HL-60 (cell line): ENCODE measurements at regions not wholly inside any gene's neighbourhood (a gene's known extent, or its start where the extent isn't known, plus 50 kb on each side); places are given as distances from the start of the nearest gene placed in this dataset.

Experiments
- DNase-seq, 2 experiments: peaks; one replicate each; pipeline ENCODE4 v3.0.0-alpha.2; 2010 to 2020; ENCODE audit warnings: low read depth in 1 of 2, low spot score in 1 of 2
- H3K27ac ChIP-seq: fragments of 250-450 bp; sonication (Bioruptor Pico); replicated peaks from 2 replicates; pipeline ENCODE4 v1.5.1; 2020; ENCODE audit warnings: mild to moderate bottlenecking, moderate library complexity
- H3K27me3 ChIP-seq: fragments of 250-450 bp; sonication (Bioruptor Pico); 2 replicates; pipeline ENCODE4 v1.5.1; 2021; ENCODE audit warnings: mild to moderate bottlenecking, moderate library complexity; ENCODE audit not compliant: insufficient read depth, poor library complexity, severe bottlenecking
- H3K4me3 ChIP-seq: replicated peaks from 2 replicates; pipeline ENCODE4 v1.5.1; 2011; ENCODE audit warnings: mild to moderate bottlenecking, control low read depth, low read length; ENCODE audit not compliant: insufficient read depth
- GABPA ChIP-seq: IDR thresholded peaks from 2 replicates; pipeline ENCODE4 v1.6.1; 2012; ENCODE audit warnings: low read depth
- POLR2AphosphoS5 ChIP-seq: IDR thresholded peaks from 2 replicates; pipeline ENCODE4 v1.6.1; 2012; ENCODE audit warnings: low read depth
- SPI1 ChIP-seq: IDR thresholded peaks from 2 replicates; pipeline ENCODE4 v1.6.1; 2012; ENCODE audit warnings: low read depth, mild to moderate bottlenecking, borderline replicate concordance
- TF ChIP-seq, protein P1 (sequence below): IDR thresholded peaks from 2 replicates; pipeline ENCODE4 v1.6.1; 2012; ENCODE audit warnings: low read depth; ENCODE audit not compliant: insufficient replicate concordance
- TF ChIP-seq, protein P2 (sequence below): IDR thresholded peaks from one replicate; pipeline ENCODE4 v1.5.1; 2011; ENCODE audit warnings: low read length, control low read depth, inconsistent platforms; ENCODE audit not compliant: insufficient read depth

DNA sequence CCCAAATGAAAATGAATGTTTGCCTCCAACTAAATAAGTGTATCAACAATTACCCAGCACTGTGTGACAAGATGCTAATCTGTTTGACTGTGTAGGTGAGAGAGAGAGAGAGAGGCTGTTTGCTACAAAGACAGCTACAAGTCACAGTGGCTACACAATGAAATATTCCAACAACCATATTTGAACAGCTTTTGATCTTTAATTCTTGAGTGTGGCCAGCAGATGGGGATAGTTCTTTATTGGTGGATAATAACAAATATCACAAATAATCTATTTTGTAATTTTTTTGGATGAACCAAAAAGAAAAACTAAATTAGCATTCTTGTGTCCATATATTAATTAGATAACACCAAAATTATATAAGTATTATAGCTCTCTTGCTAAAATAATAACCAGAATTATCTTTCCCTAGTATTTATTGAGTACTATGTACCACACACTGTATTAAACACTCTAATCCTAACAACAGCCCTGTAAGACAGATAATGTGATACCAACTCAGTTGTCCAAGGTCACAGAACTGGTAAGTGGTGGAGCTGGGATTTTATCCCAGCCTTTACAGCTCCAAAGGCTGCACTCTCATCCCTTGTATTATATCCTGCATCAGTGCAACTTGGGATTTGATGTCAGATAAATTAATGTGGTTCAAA lies 61.9 kb upstream of the C3orf80 start:
- no peaks in the 10 kb centered on the region for H3K27me3 ChIP-seq
- no peak overlapping the region for H3K4me3 ChIP-seq
- no peak overlapping the region for H3K27ac ChIP-seq
- TF ChIP-seq GABPA: no peak
- TF ChIP-seq, protein P1, sequence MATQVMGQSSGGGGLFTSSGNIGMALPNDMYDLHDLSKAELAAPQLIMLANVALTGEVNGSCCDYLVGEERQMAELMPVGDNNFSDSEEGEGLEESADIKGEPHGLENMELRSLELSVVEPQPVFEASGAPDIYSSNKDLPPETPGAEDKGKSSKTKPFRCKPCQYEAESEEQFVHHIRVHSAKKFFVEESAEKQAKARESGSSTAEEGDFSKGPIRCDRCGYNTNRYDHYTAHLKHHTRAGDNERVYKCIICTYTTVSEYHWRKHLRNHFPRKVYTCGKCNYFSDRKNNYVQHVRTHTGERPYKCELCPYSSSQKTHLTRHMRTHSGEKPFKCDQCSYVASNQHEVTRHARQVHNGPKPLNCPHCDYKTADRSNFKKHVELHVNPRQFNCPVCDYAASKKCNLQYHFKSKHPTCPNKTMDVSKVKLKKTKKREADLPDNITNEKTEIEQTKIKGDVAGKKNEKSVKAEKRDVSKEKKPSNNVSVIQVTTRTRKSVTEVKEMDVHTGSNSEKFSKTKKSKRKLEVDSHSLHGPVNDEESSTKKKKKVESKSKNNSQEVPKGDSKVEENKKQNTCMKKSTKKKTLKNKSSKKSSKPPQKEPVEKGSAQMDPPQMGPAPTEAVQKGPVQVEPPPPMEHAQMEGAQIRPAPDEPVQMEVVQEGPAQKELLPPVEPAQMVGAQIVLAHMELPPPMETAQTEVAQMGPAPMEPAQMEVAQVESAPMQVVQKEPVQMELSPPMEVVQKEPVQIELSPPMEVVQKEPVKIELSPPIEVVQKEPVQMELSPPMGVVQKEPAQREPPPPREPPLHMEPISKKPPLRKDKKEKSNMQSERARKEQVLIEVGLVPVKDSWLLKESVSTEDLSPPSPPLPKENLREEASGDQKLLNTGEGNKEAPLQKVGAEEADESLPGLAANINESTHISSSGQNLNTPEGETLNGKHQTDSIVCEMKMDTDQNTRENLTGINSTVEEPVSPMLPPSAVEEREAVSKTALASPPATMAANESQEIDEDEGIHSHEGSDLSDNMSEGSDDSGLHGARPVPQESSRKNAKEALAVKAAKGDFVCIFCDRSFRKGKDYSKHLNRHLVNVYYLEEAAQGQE: no peak
- TF ChIP-seq, protein P2, sequence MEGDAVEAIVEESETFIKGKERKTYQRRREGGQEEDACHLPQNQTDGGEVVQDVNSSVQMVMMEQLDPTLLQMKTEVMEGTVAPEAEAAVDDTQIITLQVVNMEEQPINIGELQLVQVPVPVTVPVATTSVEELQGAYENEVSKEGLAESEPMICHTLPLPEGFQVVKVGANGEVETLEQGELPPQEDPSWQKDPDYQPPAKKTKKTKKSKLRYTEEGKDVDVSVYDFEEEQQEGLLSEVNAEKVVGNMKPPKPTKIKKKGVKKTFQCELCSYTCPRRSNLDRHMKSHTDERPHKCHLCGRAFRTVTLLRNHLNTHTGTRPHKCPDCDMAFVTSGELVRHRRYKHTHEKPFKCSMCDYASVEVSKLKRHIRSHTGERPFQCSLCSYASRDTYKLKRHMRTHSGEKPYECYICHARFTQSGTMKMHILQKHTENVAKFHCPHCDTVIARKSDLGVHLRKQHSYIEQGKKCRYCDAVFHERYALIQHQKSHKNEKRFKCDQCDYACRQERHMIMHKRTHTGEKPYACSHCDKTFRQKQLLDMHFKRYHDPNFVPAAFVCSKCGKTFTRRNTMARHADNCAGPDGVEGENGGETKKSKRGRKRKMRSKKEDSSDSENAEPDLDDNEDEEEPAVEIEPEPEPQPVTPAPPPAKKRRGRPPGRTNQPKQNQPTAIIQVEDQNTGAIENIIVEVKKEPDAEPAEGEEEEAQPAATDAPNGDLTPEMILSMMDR: no peak
- TF ChIP-seq SPI1: no peak
- TF ChIP-seq POLR2AphosphoS5: no peak
- DNase-seq: no peak

DNA sequence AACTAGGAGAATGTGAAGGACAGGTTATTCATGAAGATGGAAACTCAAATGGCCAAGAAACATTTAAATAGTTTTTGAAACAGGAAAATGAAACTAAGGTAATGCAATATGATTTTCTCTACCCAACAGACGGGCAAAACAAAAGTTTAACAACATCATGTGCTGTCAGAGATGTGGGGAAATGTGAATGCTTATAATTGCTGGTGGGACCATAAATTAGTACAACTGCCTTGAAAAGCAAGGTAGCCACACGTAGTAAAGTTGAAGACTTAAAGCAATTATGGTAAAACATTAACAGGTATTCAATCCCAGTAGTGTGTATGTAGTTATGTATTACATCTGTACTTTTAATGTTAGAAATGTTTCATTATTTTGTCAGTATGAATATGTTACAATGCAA lies 57.0 kb upstream of the C3orf80 start:
- H3K27me3 ChIP-seq: no peaks in the 10 kb centered on the region
- no peak overlapping the region for H3K27ac ChIP-seq
- DNase-seq: no peak
- TF ChIP-seq POLR2AphosphoS5 (no peak), SPI1 (no peak), GABPA (no peak)
- TF ChIP-seq, protein P1: no peak
- TF ChIP-seq, protein P2: no peak
- H3K4me3 ChIP-seq: no peak overlapping the region

DNA sequence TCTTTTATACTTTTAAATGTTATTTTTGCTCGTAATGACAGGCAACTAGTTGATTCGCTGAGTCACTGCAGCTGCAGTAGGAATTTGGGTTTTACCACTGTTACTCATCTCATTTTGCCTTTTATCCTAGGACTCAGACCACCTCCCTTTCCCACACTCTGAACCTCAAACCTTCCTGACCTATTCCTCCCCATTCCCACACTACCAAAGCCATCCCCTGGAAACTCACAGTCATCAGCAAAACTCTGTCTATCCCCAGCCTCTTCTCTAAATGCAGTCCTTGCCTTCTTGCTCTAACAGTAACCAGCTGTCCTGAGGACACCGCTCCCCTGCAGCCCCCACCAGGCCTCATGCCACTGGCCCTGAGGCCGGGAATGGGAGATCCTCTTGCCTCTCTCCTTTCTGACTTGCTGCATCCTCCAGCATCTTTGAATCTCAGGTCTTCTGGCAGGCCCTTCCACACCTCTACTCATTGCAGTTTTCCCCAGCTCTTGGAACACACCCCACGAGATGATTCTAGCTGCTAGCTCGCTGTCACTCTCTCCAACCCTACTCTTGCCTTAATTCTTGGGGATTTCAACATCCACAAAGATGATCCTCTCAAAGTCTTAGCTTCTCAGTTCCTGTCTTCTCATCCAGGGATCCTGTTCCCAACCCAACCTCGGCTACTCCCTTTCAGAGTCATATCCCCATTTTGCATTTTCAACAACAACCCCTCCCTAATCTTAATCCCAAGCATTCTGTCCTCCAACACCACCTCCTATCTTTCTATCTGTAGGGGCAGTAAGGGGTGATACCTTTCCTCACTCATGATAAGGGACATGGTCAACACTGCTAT lies 55.9 kb upstream of the C3orf80 start:
- TF ChIP-seq, protein P2: no peak
- TF ChIP-seq, protein P1: no peak
- no peak for TF ChIP-seq SPI1
- TF ChIP-seq GABPA: no peak
- no peak for TF ChIP-seq POLR2AphosphoS5
- DNase-seq: no peak
- Histone ChIP-seq H3K27me3 (no peaks in the 10 kb centered on the region), H3K4me3 (no peak overlapping the region), H3K27ac (no peak overlapping the region)
